Activated CD8-positive, alpha-beta memory T cell treated with anti-CD3 and anti-CD28 coated beads for 36 hours (primary cell): ENCODE measurements at regions not wholly inside any gene's neighbourhood (a gene's known extent, or its start where the extent isn't known, plus 50 kb on each side); places are given as distances from the start of the nearest gene placed in this dataset.

ENCODE experiments used
- CTCF ChIA-PET: fragments of 350-600 bp; sonication (Branson Sonifier 250); formaldehyde crosslinking; loops from one replicate; lab custom pipeline; 2021; ENCODE audit warnings: antibody characterized with exemption; lab: Charles Lee
- POLR2A ChIA-PET: fragments of 350-600 bp; sonication (Branson Sonifier 250); formaldehyde crosslinking; loops from one replicate; lab custom pipeline; 2021; ENCODE audit warnings: antibody characterized with exemption; lab: Charles Lee

GRCh38 chr3:116767726-116768125, 58.1 kb downstream of the TUSC7 start:
- CTCF ChIA-PET = no interaction called here

GRCh38 chr3:116770815-116771450, 61.4 kb downstream of the TUSC7 start:
- ChIA-PET CTCF (interaction anchor here (0.7 kb wide), 1 partner anchor 27 kb away, joined by 4 read pairs; no protein-coding TSS in a partner anchor), POLR2A (interaction anchor here (0.8 kb wide), 1 partner anchor 350 kb away, joined by 4 read pairs; no protein-coding TSS in a partner anchor)

More at GRCh38 chr3:116767726-116768125, 58.1 kb downstream of the TUSC7 start:
- POLR2A ChIA-PET = no interaction called here

GRCh38 chr3:116776880-116777785, 67.6 kb downstream of the TUSC7 start:
- CTCF ChIA-PET = no interaction called here
- POLR2A ChIA-PET = no interaction called here

GRCh38 chr3:116785226-116785625, 75.6 kb downstream of the TUSC7 start:
- POLR2A ChIA-PET = no interaction called here

GRCh38 chr3:116802651-116803050, 93.1 kb downstream of the TUSC7 start:
- ChIA-PET CTCF (no interaction called here), POLR2A (no interaction called here)

More at GRCh38 chr3:116785226-116785625, 75.6 kb downstream of the TUSC7 start:
- CTCF ChIA-PET = no interaction called here

- POLR2A ChIA-PET = no interaction called here
- CTCF ChIA-PET = no interaction called here
Measured at GRCh38 chr3:116806351-116806750, 96.8 kb downstream of the TUSC7 start.

GRCh38 chr3:116808725-116809124, 99.1 kb downstream of the TUSC7 start:
- ChIA-PET CTCF (no interaction called here), POLR2A (no interaction called here)

GRCh38 chr3:116809208-116809607, 99.6 kb downstream of the TUSC7 start:
- CTCF ChIA-PET = no interaction called here
- POLR2A ChIA-PET = no interaction called here

- POLR2A ChIA-PET = no interaction called here
- CTCF ChIA-PET = no interaction called here
Measured at GRCh38 chr3:116811754-116812153, 102.2 kb downstream of the TUSC7 start.

GRCh38 chr3:116812949-116813348, 103.4 kb downstream of the TUSC7 start:
- POLR2A ChIA-PET = no interaction called here
- CTCF ChIA-PET = interaction anchor here (0.6 kb wide), 1 partner anchor 239 kb away, joined by 4 read pairs; no protein-coding TSS in a partner anchor

GRCh38 chr3:116815321-116815720, 105.7 kb downstream of the TUSC7 start:
- POLR2A ChIA-PET = no interaction called here
- CTCF ChIA-PET = no interaction called here

- CTCF ChIA-PET = no interaction called here
- POLR2A ChIA-PET = no interaction called here
Measured at GRCh38 chr3:116815831-116816588, 106.4 kb downstream of the TUSC7 start.

- ChIA-PET CTCF (no interaction called here), POLR2A (no interaction called here)
Measured at GRCh38 chr3:116821371-116821770, 111.8 kb downstream of the TUSC7 start.

GRCh38 chr3:116824208-116824607, 114.6 kb downstream of the TUSC7 start:
- POLR2A ChIA-PET = no interaction called here
- CTCF ChIA-PET = no interaction called here

GRCh38 chr3:116833202-116833601, 123.6 kb downstream of the TUSC7 start:
- CTCF ChIA-PET = no interaction called here
- POLR2A ChIA-PET = no interaction called here

- ChIA-PET CTCF (no interaction called here), POLR2A (no interaction called here)
Measured at GRCh38 chr3:116834816-116835215, 125.2 kb downstream of the TUSC7 start.

GRCh38 chr3:116835658-116836057, 126.1 kb downstream of the TUSC7 start:
- ChIA-PET POLR2A (no interaction called here), CTCF (no interaction called here)

- CTCF ChIA-PET = interaction anchor here (0.6 kb wide), 1 partner anchor 652 kb away, joined by 3 read pairs; no protein-coding TSS in a partner anchor
Measured at GRCh38 chr3:116836286-116836685, 126.7 kb downstream of the TUSC7 start.

GRCh38 chr3:116837483-116837882, 127.9 kb downstream of the TUSC7 start:
- CTCF ChIA-PET = no interaction called here

More at GRCh38 chr3:116836286-116836685, 126.7 kb downstream of the TUSC7 start:
- POLR2A ChIA-PET = no interaction called here

More at GRCh38 chr3:116837483-116837882, 127.9 kb downstream of the TUSC7 start:
- POLR2A ChIA-PET = no interaction called here
